Caco-2 (cell line): ENCODE measurements at regions not wholly inside any gene's neighbourhood (a gene's known extent, or its start where the extent isn't known, plus 50 kb on each side); places are given as distances from the start of the nearest gene placed in this dataset.

Experiments used
- BruUV-seq: library from RNA; stranded (reverse); fragments of 400-500 nt; replicated peaks from 2 replicates; lab custom pipeline; 2021; lab: Mats Ljungman, UMichigan
- CTCF ChIA-PET: fragments of 300-600 bp; sonication (Branson Sonifier 250); formaldehyde crosslinking; loops from one replicate; lab custom pipeline; 2022; ENCODE audit warnings: antibody characterized with exemption; lab: Charles Lee
- POLR2A ChIA-PET: fragments of 300-600 bp; sonication (Branson Sonifier 250); formaldehyde crosslinking; loops from one replicate; lab custom pipeline; 2022; ENCODE audit warnings: antibody characterized with exemption; lab: Charles Lee
- DNase-seq, 2 experiments: peaks; one replicate each; pipeline versions ENCODE4 v3.0.0 to v3.0.0-alpha.2; 2020 to 2022
- H3K27me3 ChIP-seq: replicated peaks from 2 replicates; pipeline ENCODE4 v1.6.0; 2011; ENCODE audit warnings: low read length; ENCODE audit not compliant: control insufficient read depth, insufficient read depth
- H3K36me3 ChIP-seq: 2 replicates; pipeline ENCODE4 v1.5.1; 2011; ENCODE audit warnings: low read length; ENCODE audit not compliant: control insufficient read depth, insufficient read depth
- H3K4me1 ChIP-seq: fragments of 250-450 bp; sonication (Bioruptor Pico); 2 replicates; pipeline ENCODE4 v1.5.1; 2020; ENCODE audit warnings: mild to moderate bottlenecking
- H3K4me3 ChIP-seq: 2 replicates; pipeline ENCODE4 v1.5.1; 2011; ENCODE audit warnings: low read depth, mild to moderate bottlenecking, control low read depth, low read length
- H3K9me3 ChIP-seq: fragments of 250-450 bp; sonication (Bioruptor Pico); 2 replicates; pipeline ENCODE4 v1.5.1; 2020; ENCODE audit warnings: mild to moderate bottlenecking, moderate library complexity
- H3K27ac Mint-ChIP-seq: one replicate; pipeline ENCODE4 v1.8.0; 2022; ENCODE audit warnings: mixed read lengths; ENCODE audit not compliant: unreplicated experiment
- H3K27me3 Mint-ChIP-seq: one replicate; pipeline ENCODE4 v1.8.0; 2022; ENCODE audit warnings: mixed read lengths; ENCODE audit not compliant: insufficient read depth, unreplicated experiment
- H3K36me3 Mint-ChIP-seq: one replicate; pipeline ENCODE4 v1.8.0; 2022; ENCODE audit warnings: mild to moderate bottlenecking, mixed read lengths; ENCODE audit not compliant: insufficient read depth, unreplicated experiment
- H3K4me1 Mint-ChIP-seq: one replicate; pipeline ENCODE4 v1.8.0; 2022; ENCODE audit warnings: low read depth, mixed read lengths; ENCODE audit not compliant: unreplicated experiment
- H3K4me3 Mint-ChIP-seq: one replicate; pipeline ENCODE4 v1.8.0; 2022; ENCODE audit warnings: mild to moderate bottlenecking, moderate library complexity, mixed read lengths; ENCODE audit not compliant: unreplicated experiment
- H3K9me3 Mint-ChIP-seq: one replicate; pipeline ENCODE4 v1.8.0; 2022; ENCODE audit warnings: mixed read lengths; ENCODE audit not compliant: unreplicated experiment
- CTCF ChIP-seq, 2 experiments: fragments of 200-600 bp in 1 of 2; IDR thresholded peaks; 1 replicate in 1 of 2; 2 replicates in 1 of 2; pipeline versions ENCODE4 v1.5.1 to v1.8.0; 2011 to 2022; ENCODE audit warnings: antibody characterized with exemption in 1 of 2, control low read depth in 1 of 2, inconsistent platforms in 1 of 2, low read depth in 1 of 2, low read length in 1 of 2, mild to moderate bottlenecking in 1 of 2, moderate library complexity in 1 of 2; ENCODE audit not compliant: insufficient read depth in 1 of 2, severe bottlenecking in 1 of 2, unreplicated experiment in 1 of 2
- intact Hi-C: fragments of 100-400 bp; cut with micrococcal nuclease; formaldehyde crosslinking; loops from one replicate; pipeline ENCODE4 v1.10.0; 2022; ENCODE audit not compliant: unreplicated experiment

GRCh38 chr2:103527278-103527677 is 765.4 kb downstream of the TMEM182 start:
- no peaks in the 10 kb centered on the region for H3K4me1 Mint-ChIP-seq
- no TSS peak for BruUV-seq
- H3K27me3 Mint-ChIP-seq = no peaks in the 10 kb centered on the region
- H3K27ac Mint-ChIP-seq = no peak overlapping the region
- DNase-seq = no peak
- ChIA-PET CTCF (no interaction called here), POLR2A (no interaction called here)
- H3K4me3 Mint-ChIP-seq = no peak overlapping the region
- no peaks in the 10 kb centered on the region for H3K36me3 ChIP-seq
- no peaks in the 10 kb centered on the region for H3K27me3 ChIP-seq
- no peaks in the 10 kb centered on the region for H3K9me3 ChIP-seq
- H3K4me1 ChIP-seq = no peaks in the 10 kb centered on the region
- TF ChIP-seq CTCF (IDR thresholded peaks at IDR 0.05; ENCODE audit: insufficient read depth in 1 of 2, low read depth in 1 of 2, low read length in 1 of 2, severe bottlenecking in 1 of 2, unreplicated experiment in 1 of 2) = no peak
- intact Hi-C loops = no loop called here
- no peaks in the 10 kb centered on the region for H3K36me3 Mint-ChIP-seq
- H3K9me3 Mint-ChIP-seq = no peaks in the 10 kb centered on the region
- H3K4me3 ChIP-seq = no peak overlapping the region

- H3K4me1 ChIP-seq = no peaks in the 10 kb centered on the region
- Mint-ChIP-seq H3K27ac (no peak overlapping the region), H3K9me3 (no peaks in the 10 kb centered on the region), H3K4me3 (no peak overlapping the region), H3K36me3 (no peaks in the 10 kb centered on the region), H3K27me3 (no peaks in the 10 kb centered on the region), H3K4me1 (no peaks in the 10 kb centered on the region)
- ChIA-PET POLR2A (no interaction called here), CTCF (no interaction called here)
- H3K4me3 ChIP-seq = no peak overlapping the region
- intact Hi-C loops = no loop called here
- no peaks in the 10 kb centered on the region for H3K36me3 ChIP-seq
- DNase-seq = no peak
- no peaks in the 10 kb centered on the region; the same call in 1 of the 2 replicates for H3K9me3 ChIP-seq
- no TSS peak for BruUV-seq
- no peak for TF ChIP-seq CTCF (IDR thresholded peaks at IDR 0.05; ENCODE audit: insufficient read depth in 1 of 2, low read depth in 1 of 2, low read length in 1 of 2, severe bottlenecking in 1 of 2, unreplicated experiment in 1 of 2)
- no peaks in the 10 kb centered on the region for H3K27me3 ChIP-seq
Observed at GRCh38 chr2:103529798-103530502, 768.1 kb downstream of the TMEM182 start.

GRCh38 chr2:103552775-103553174 is 790.9 kb downstream of the TMEM182 start:
- DNase-seq = no peak
- H3K4me1 ChIP-seq = no peaks in the 10 kb centered on the region
- no peaks in the 10 kb centered on the region for H3K9me3 ChIP-seq
- H3K9me3 Mint-ChIP-seq = peaks cover 7% of the 10 kb centered on the region
- no peaks in the 10 kb centered on the region for H3K36me3 Mint-ChIP-seq
- H3K36me3 ChIP-seq = no peaks in the 10 kb centered on the region
- H3K4me3 ChIP-seq = no peak overlapping the region
- H3K27me3 ChIP-seq = no peaks in the 10 kb centered on the region
- ChIA-PET CTCF (no interaction called here), POLR2A (no interaction called here)
- intact Hi-C loops = no loop called here
- no peak overlapping the region for H3K27ac Mint-ChIP-seq
- no peak for TF ChIP-seq CTCF (IDR thresholded peaks at IDR 0.05; ENCODE audit: insufficient read depth in 1 of 2, low read depth in 1 of 2, low read length in 1 of 2, severe bottlenecking in 1 of 2, unreplicated experiment in 1 of 2)
- BruUV-seq = no TSS peak
- no peaks in the 10 kb centered on the region for H3K4me1 Mint-ChIP-seq
- no peaks in the 10 kb centered on the region for H3K27me3 Mint-ChIP-seq
- no peak overlapping the region for H3K4me3 Mint-ChIP-seq
